Fibroblast of pulmonary artery (primary cell): ENCODE measurements at regions not wholly inside any gene's neighbourhood (a gene's known extent, or its start where the extent isn't known, plus 50 kb on each side); places are given as distances from the start of the nearest gene placed in this dataset.

Experiments used
- DNase-seq: peaks from one replicate; pipeline ENCODE4 v3.0.0-alpha.2; 2010; ENCODE audit warnings: low read depth
- H3K4me3 ChIP-seq: replicated peaks from 2 replicates; pipeline ENCODE4 v1.5.1; 2011; ENCODE audit warnings: low read depth, mild to moderate bottlenecking, control low read depth, low read length, moderate library complexity
- CTCF ChIP-seq: IDR thresholded peaks from 2 replicates; pipeline ENCODE4 v1.5.1; 2011; ENCODE audit warnings: mild to moderate bottlenecking, control low read depth, low read length, inconsistent platforms; ENCODE audit errors: missing control alignments

- no peak for DNase-seq
- TF ChIP-seq CTCF = no peak
- no peak overlapping the region for H3K4me3 ChIP-seq
Measured at GRCh38 chr22:47858773-47859306, 1096.4 kb downstream of the TBC1D22A start.

DNA sequence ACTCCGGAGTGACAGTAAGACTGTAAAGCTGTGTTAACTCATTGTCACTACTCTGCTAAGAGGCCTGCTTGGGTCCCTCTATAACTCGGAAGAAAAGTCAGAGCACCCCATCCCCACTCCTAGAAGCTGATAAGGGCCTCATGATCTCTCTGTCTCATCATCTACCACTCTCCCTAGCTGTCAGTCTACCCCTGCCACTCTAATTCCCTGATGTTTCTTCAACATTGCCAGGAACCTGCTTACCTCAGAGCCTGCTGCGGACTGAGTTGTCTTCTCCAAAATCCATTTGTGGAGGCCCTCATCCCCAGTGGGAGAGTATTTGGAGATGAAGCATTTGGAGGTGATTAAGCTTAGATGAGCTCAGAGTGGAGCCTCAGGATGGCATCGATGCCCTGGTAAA lies 1092.2 kb downstream of the TBC1D22A start:
- no peak for DNase-seq
- no peak for TF ChIP-seq CTCF
- no peak overlapping the region for H3K4me3 ChIP-seq

GRCh38 chr22:47854251-47854650 lies 1091.8 kb downstream of the TBC1D22A start:
- no peak overlapping the region for H3K4me3 ChIP-seq
- no peak for DNase-seq
- TF ChIP-seq CTCF = no peak

- TF ChIP-seq CTCF = no peak
- H3K4me3 ChIP-seq = no peak overlapping the region
Measured at GRCh38 chr22:47853750-47854149, 1091.3 kb downstream of the TBC1D22A start.

GRCh38 chr22:47851586-47851985 lies 1089.1 kb downstream of the TBC1D22A start:
- no peak overlapping the region for H3K4me3 ChIP-seq
- DNase-seq = no peak
- TF ChIP-seq CTCF = no peak

More at GRCh38 chr22:47853750-47854149, 1091.3 kb downstream of the TBC1D22A start:
- DNase-seq = no peak

DNA sequence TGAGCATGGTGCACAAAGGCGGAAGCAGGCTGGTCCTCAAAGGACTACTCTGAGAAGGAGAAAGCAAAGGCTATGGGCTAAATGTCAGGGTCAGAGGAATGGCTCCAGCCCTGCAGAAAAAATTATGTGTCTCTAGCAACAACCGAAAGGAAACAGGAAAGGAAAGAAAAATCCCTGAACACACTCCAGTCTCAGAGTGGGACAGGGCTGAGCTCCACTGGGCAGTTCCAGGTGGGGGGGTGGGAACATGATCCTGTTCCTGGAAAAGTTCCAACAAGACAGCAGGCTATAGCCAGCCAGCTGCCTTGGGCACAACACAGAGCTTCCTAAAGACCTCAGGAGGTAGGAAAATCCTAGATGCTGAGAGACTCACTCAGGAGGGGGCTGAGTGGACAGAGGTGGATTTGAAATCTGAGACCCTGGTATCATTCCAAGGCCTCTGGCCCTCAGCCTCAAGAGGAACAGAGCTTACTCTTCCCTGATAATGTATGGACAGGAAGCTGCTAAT lies 1088.2 kb downstream of the TBC1D22A start:
- no peak overlapping the region for H3K4me3 ChIP-seq
- no peak for DNase-seq
- no peak for TF ChIP-seq CTCF

GRCh38 chr22:47849576-47849975 lies 1087.1 kb downstream of the TBC1D22A start:
- TF ChIP-seq CTCF = no peak
- DNase-seq = no peak
- no peak overlapping the region for H3K4me3 ChIP-seq
